MG63 (cell line): ENCODE measurements at regions not wholly inside any gene's neighbourhood (a gene's known extent, or its start where the extent isn't known, plus 50 kb on each side); places are given as distances from the start of the nearest gene placed in this dataset.
"Not testable (repeated sequence)": the region's sequence is repeated elsewhere in the genome, so short reads cannot be mapped to it uniquely, and the experiment has no call there.

Experiments used
- DNase-seq: peaks from one replicate; pipeline ENCODE4 v3.0.0-alpha.2; 2020
- H3K27me3 ChIP-seq: fragments of 250-450 bp; sonication (Bioruptor Pico); 2 replicates; pipeline ENCODE4 v1.5.1; 2020; ENCODE audit warnings: mild to moderate bottlenecking, moderate library complexity
- H3K36me3 ChIP-seq: fragments of 250-450 bp; sonication (Bioruptor Pico); 2 replicates; pipeline ENCODE4 v1.5.1; 2020; ENCODE audit warnings: mild to moderate bottlenecking, moderate library complexity
- H3K4me3 ChIP-seq: fragments of 250-450 bp; sonication (Bioruptor Pico); 2 replicates; pipeline ENCODE4 v1.5.1; 2020; ENCODE audit warnings: mild to moderate bottlenecking, moderate library complexity
- H3K9me3 ChIP-seq: fragments of 250-450 bp; sonication (Bioruptor Pico); 2 replicates; pipeline ENCODE4 v1.5.1; 2020; ENCODE audit warnings: mild to moderate bottlenecking, moderate library complexity

DNA sequence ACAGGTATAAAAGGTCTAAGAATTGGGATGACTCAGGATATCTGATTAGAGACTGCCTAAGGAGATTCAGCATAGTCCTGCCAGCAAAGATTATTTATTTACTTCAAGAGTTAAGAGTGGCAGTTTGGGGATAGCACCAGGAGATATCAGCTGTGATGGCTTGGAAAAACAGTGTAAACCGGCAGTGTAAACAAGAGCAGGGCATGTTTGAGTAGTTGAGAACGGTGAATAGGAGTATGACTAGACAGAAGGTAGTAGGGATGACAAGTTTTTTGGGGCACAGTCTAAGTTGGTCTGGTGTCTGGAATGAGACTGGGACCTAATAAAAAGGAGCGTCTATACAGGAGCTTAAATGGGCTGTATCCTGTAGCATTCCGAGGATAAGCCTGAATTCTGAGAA lies 61.6 kb upstream of the BMP2K start:
- not testable (repeated sequence) for H3K4me3 ChIP-seq, H3K36me3 ChIP-seq, H3K9me3 ChIP-seq, H3K27me3 ChIP-seq, DNase-seq

DNA sequence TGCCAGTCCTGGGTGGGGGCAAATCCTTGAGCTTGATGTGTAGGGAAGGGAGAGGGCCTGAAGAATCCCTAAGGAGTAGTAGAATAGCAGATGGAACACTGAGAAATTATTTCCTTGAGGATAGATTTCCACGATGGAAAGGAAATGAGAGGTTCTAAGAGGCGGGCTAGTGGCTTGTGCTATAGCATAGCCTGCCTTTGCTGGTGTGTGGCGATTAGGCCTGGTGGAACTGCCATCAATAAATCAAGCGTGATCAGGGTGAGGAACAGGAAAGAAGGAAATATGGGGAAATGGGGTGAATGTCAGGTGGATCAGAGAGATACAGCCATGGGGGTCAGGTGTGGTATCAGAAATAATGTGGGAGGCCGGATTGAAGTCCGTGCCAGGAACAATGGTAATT lies 60.8 kb upstream of the BMP2K start:
- not testable (repeated sequence) for H3K27me3 ChIP-seq, H3K9me3 ChIP-seq, DNase-seq, H3K36me3 ChIP-seq, H3K4me3 ChIP-seq

DNA sequence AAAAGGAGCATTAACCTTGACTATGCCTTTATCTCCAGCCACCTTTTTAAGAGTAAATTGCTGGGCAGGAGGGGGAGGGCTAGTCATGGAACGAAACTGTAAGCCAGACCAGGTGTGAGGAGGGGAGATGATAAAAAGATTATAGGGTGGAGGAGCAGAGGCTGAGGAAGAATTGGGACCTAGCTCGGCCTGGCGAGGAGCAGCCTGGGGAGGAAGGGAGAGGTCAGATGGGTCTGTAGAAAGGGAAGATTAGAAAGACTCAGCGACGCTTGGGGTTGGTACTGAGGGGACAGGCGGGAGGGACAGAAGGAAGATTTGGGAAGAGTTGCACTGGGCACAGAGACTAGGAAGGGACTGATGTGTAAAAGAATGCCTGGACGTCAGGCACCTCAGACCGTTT lies 58.4 kb upstream of the BMP2K start:
- DNase-seq, H3K36me3 ChIP-seq: not testable (repeated sequence)

DNA sequence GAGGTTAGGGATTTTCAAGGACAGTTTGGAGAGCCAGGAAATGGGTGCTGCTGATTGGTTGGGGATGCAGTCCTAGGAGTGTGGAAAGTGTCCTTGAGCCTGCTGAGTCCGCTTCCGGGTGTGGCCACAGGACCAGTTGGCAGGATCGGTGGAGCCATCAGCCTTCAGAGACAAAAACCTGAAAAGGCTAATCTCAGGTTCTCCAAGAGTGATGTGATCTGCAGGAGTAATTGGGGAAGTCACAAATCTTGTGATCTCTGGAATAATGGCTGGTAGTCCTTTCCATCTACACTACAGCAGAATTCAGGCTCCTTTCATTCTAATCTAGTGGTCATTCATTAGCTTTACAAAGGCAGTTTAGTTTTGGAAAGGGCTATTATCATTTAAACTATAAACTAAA lies 55.9 kb upstream of the BMP2K start:
- Histone ChIP-seq H3K36me3 (no peaks in the 10 kb centered on the region), H3K9me3 (no peaks in the 10 kb centered on the region), H3K27me3 (no peaks in the 10 kb centered on the region), H3K4me3 (no peak overlapping the region)
- no peak for DNase-seq

More for the DNA sequence above, 58.4 kb upstream of the BMP2K start:
- not testable (repeated sequence) for H3K4me3 ChIP-seq, H3K9me3 ChIP-seq, H3K27me3 ChIP-seq

DNA sequence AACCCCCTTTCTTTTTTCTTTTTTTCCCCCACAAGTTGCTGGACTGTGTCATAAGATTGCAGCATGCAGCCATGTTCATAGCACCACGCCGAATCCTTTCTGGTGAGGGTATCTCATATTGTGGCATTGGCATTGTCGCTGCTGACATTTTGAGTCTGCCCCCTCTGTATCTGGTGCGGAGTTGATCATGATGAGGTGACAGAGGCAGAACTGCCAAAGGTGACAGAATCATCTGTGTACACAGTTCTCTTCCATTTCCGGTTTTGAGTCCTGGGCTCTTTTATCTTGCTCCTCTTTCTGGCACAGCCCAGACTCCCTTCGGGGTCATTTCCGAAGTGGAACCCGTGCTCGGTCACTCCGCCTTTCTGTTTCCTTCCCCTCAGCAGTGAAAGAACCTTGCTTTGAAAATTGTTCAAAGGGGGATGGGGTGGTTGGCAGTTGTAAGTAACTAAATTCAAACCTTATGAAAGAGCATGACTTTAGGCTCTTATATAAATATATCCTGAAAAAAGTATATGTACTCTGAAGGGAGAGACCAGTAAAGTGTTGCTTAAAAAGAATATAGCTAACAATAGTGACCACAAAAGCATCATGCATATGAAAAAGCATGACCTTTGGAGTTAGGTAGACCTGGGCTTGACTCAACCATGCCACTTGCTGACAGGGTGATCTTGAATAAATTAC lies 55.0 kb upstream of the BMP2K start:
- DNase-seq, result no peak
- no peaks in the 10 kb centered on the region for H3K27me3 ChIP-seq
- no peak overlapping the region for H3K4me3 ChIP-seq
- H3K9me3 ChIP-seq, result no peaks in the 10 kb centered on the region
- no peaks in the 10 kb centered on the region for H3K36me3 ChIP-seq

GRCh38 chr4:78721747-78722146 lies 54.4 kb upstream of the BMP2K start:
- no peaks in the 10 kb centered on the region for H3K36me3 ChIP-seq
- H3K4me3 ChIP-seq, result no peak overlapping the region
- H3K27me3 ChIP-seq, result no peaks in the 10 kb centered on the region
- H3K9me3 ChIP-seq, result no peaks in the 10 kb centered on the region
- no peak for DNase-seq

DNA sequence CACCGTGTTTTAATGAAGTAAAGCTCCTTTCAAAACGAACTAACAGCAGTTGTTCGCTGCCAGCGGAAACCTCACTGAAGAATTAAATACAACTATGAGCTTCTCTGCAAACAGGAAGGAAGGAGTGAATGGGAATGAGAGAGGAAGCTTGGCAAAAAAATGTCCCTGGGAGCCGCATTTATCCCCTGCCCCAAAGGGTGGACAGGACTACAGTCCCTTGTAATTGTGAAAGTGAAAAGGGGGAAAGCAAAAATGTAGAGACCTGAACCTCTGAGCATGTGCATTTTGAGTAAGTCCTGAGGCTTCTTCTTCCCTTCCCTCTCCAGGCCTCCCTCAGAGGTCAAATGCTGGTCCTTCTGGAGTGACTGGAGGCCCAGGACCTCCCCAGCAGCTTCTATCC lies 53.8 kb upstream of the BMP2K start:
- Histone ChIP-seq H3K9me3 (no peaks in the 10 kb centered on the region), H3K27me3 (no peaks in the 10 kb centered on the region), H3K36me3 (no peaks in the 10 kb centered on the region), H3K4me3 (no peak overlapping the region)
- no peak for DNase-seq

GRCh38 chr4:78722878-78723277 lies 53.3 kb upstream of the BMP2K start:
- no peaks in the 10 kb centered on the region for H3K36me3 ChIP-seq
- H3K27me3 ChIP-seq, result no peaks in the 10 kb centered on the region
- no peaks in the 10 kb centered on the region for H3K9me3 ChIP-seq
- no peak overlapping the region for H3K4me3 ChIP-seq
- no peak for DNase-seq
